Liver (tissue), 8 donors: ENCODE measurements at regions not wholly inside any gene's neighbourhood (a gene's known extent, or its start where the extent isn't known, plus 50 kb on each side); places are given as distances from the start of the nearest gene placed in this dataset.

ENCODE experiments used
- DNase-seq: peaks from one replicate; pipeline ENCODE4 v3.0.0-alpha.2; 2017; ENCODE audit warnings: low spot score
- H3K27ac ChIP-seq, 2 donors: one replicate each; pipeline ENCODE4 v1.7.0; 2013; ENCODE audit warnings: inconsistent platforms in 2 of 2, low read length in 2 of 2, control low read depth in 1 of 2, low read depth in 1 of 2, mild to moderate bottlenecking in 1 of 2
- H3K27me3 ChIP-seq, 4 donors: one replicate each; pipeline versions ENCODE4 v1.6.1 to v1.7.0; 2013; ENCODE audit warnings: low read length in 3 of 4, inconsistent platforms in 1 of 4, mild to moderate bottlenecking in 1 of 4, moderate library complexity in 1 of 4; ENCODE audit not compliant: control insufficient read depth in 4 of 4, insufficient read depth in 4 of 4
- H3K36me3 ChIP-seq, 4 donors: one replicate each; pipeline versions ENCODE4 v1.6.1 to v1.7.0; 2013; ENCODE audit warnings: low read length in 3 of 4, mild to moderate bottlenecking in 3 of 4, low read depth in 1 of 4, moderate library complexity in 1 of 4; ENCODE audit not compliant: control insufficient read depth in 4 of 4, insufficient read depth in 3 of 4
- H3K4me1 ChIP-seq, 4 donors: one replicate each; pipeline versions ENCODE4 v1.6.1 to v1.7.0; 2013; ENCODE audit warnings: low read length in 3 of 4, mild to moderate bottlenecking in 3 of 4, moderate library complexity in 1 of 4; ENCODE audit not compliant: control insufficient read depth in 4 of 4, insufficient read depth in 4 of 4
- H3K4me3 ChIP-seq, 3 donors: one replicate each; pipeline versions ENCODE4 v1.6.1 to v1.7.0; 2013; ENCODE audit warnings: low read length in 3 of 3, control low read depth in 1 of 3, low read depth in 1 of 3, mild to moderate bottlenecking in 1 of 3
- H3K9ac ChIP-seq, 2 donors: one replicate each; pipeline ENCODE4 v1.7.0; 2013; ENCODE audit warnings: low read length in 2 of 2, mild to moderate bottlenecking in 2 of 2, moderate library complexity in 2 of 2, control low read depth in 1 of 2, low read depth in 1 of 2
- H3K9me3 ChIP-seq, 4 donors: one replicate each; pipeline versions ENCODE4 v1.6.1 to v1.7.0; 2013; ENCODE audit warnings: low read length in 3 of 4; ENCODE audit not compliant: control insufficient read depth in 4 of 4
- ATF3 ChIP-seq: IDR thresholded peaks from 2 replicates; pipeline ENCODE4 v1.6.1; 2016; ENCODE audit warnings: antibody characterized with exemption
- CTCF ChIP-seq: fragments of 150-350 bp; IDR thresholded peaks from 2 replicates; pipeline ENCODE4 v1.5.1; 2017; ENCODE audit warnings: improper control_type of control experiment, low read depth, low read length; ENCODE audit not compliant: missing input control
- EGR1 ChIP-seq, 2 donors: IDR thresholded peaks; 2 replicates each; pipeline ENCODE4 v1.6.1; 2016 to 2018; ENCODE audit warnings: antibody characterized with exemption in 2 of 2, low read depth in 2 of 2
- FOXA2 ChIP-seq: IDR thresholded peaks from 2 replicates; pipeline ENCODE4 v1.6.1; 2016; ENCODE audit warnings: antibody characterized with exemption
- HNF4A ChIP-seq, 2 donors: conservative IDR thresholded peaks; 2 replicates each; pipeline ENCODE4 v1.6.1; 2016; ENCODE audit warnings: antibody characterized with exemption in 2 of 2, mild to moderate bottlenecking in 2 of 2
- HNF4G ChIP-seq: IDR thresholded peaks from 2 replicates; pipeline ENCODE4 v1.6.1; 2016; ENCODE audit warnings: antibody characterized with exemption
- SP1 ChIP-seq: IDR thresholded peaks from 2 replicates; pipeline ENCODE4 v1.6.1; 2018; ENCODE audit warnings: antibody characterized with exemption, mild to moderate bottlenecking
- TAF1 ChIP-seq: conservative IDR thresholded peaks from 2 replicates; pipeline ENCODE4 v1.6.1; 2016; ENCODE audit warnings: antibody characterized with exemption, mild to moderate bottlenecking
- YY1 ChIP-seq: IDR thresholded peaks from 2 replicates; pipeline ENCODE4 v1.6.1; 2016; ENCODE audit warnings: antibody characterized with exemption, mild to moderate bottlenecking
- WGBS: extraction: QIAGEN DNeasy Blood & Tissue Kit; methylation state at CpG from one replicate; pipeline ENCODE4 v1.1.7; 2013; 5-methylcytosine and 5-hydroxymethylcytosine counted together
- TF ChIP-seq, protein P1 (sequence below): IDR thresholded peaks from 2 replicates; pipeline ENCODE4 v1.6.1; 2016; ENCODE audit warnings: antibody characterized with exemption, mild to moderate bottlenecking
- donor health status: healthy.
- donor health status: healthy.
- donor health status: healthy.
- donor health status: healthy.
- donor health status: healthy.

GRCh38 chr10:30127120-30127541 lies 67.7 kb upstream of the JCAD start:
- H3K4me1 ChIP-seq: no peaks in the 10 kb centered on the region
- H3K9ac ChIP-seq: no peak overlapping the region
- no peaks in the 10 kb centered on the region for H3K36me3 ChIP-seq
- H3K27me3 ChIP-seq: peaks cover 0 to 3% (median 0%) of the 10 kb centered on the region in 4 donors
- no peak overlapping the region for H3K27ac ChIP-seq
- no peak for DNase-seq
- no peaks in the 10 kb centered on the region for H3K9me3 ChIP-seq
- H3K4me3 ChIP-seq: no peak overlapping the region
- 88% methylated on average over 10 of the region's 10 CpGs for WGBS
- TF ChIP-seq, protein P1, sequence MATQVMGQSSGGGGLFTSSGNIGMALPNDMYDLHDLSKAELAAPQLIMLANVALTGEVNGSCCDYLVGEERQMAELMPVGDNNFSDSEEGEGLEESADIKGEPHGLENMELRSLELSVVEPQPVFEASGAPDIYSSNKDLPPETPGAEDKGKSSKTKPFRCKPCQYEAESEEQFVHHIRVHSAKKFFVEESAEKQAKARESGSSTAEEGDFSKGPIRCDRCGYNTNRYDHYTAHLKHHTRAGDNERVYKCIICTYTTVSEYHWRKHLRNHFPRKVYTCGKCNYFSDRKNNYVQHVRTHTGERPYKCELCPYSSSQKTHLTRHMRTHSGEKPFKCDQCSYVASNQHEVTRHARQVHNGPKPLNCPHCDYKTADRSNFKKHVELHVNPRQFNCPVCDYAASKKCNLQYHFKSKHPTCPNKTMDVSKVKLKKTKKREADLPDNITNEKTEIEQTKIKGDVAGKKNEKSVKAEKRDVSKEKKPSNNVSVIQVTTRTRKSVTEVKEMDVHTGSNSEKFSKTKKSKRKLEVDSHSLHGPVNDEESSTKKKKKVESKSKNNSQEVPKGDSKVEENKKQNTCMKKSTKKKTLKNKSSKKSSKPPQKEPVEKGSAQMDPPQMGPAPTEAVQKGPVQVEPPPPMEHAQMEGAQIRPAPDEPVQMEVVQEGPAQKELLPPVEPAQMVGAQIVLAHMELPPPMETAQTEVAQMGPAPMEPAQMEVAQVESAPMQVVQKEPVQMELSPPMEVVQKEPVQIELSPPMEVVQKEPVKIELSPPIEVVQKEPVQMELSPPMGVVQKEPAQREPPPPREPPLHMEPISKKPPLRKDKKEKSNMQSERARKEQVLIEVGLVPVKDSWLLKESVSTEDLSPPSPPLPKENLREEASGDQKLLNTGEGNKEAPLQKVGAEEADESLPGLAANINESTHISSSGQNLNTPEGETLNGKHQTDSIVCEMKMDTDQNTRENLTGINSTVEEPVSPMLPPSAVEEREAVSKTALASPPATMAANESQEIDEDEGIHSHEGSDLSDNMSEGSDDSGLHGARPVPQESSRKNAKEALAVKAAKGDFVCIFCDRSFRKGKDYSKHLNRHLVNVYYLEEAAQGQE: no peak
- TF ChIP-seq FOXA2 (no peak), CTCF (no peak), HNF4G (no peak)

- no peak overlapping the region for H3K27ac ChIP-seq
- 88% methylated on average over 2 of the region's 2 CpGs for WGBS
Measured at GRCh38 chr10:30125496-30125895, 66.1 kb upstream of the JCAD start.

More at GRCh38 chr10:30125496-30125895, 66.1 kb upstream of the JCAD start:
- peaks cover 0 to 3% (median 0%) of the 10 kb centered on the region in 4 donors for H3K27me3 ChIP-seq
- DNase-seq: no peak
- H3K4me3 ChIP-seq: no peak overlapping the region
- TF ChIP-seq FOXA2 (no peak), HNF4G (no peak), HNF4A (conservative IDR thresholded peaks at IDR 0.05) (no peak), YY1 (no peak), TAF1 (no peak), ATF3 (no peak), EGR1 (IDR thresholded peaks at IDR 0.05; ENCODE audit: low read depth in 2 of 2) (no peak), SP1 (no peak)
- TF ChIP-seq, protein P1: no peak
- H3K9ac ChIP-seq: no peak overlapping the region
- no peaks in the 10 kb centered on the region for H3K4me1 ChIP-seq
- no peaks in the 10 kb centered on the region for H3K36me3 ChIP-seq
- H3K9me3 ChIP-seq: no peaks in the 10 kb centered on the region
